ENCODE measurements at regions not wholly inside any gene's neighbourhood (a gene's known extent, or its start where the extent isn't known, plus 50 kb on each side); places are given as distances from the start of the nearest gene placed in this dataset.

GRCh38 chr5:58380655-58381054 is 79.2 kb downstream of the PLK2 start:
- Histone ChIP-seq H3K27me3 (ENCODE audit: control insufficient read depth, insufficient read depth, low read length) (no peaks in the 10 kb centered on the region), H3K4me3 (ENCODE audit: low read depth, low read length) (no peak overlapping the region), H3K36me3 (ENCODE audit: control insufficient read depth, insufficient read depth, low read length) (no peaks in the 10 kb centered on the region)
- TF ChIP-seq, protein P1, sequence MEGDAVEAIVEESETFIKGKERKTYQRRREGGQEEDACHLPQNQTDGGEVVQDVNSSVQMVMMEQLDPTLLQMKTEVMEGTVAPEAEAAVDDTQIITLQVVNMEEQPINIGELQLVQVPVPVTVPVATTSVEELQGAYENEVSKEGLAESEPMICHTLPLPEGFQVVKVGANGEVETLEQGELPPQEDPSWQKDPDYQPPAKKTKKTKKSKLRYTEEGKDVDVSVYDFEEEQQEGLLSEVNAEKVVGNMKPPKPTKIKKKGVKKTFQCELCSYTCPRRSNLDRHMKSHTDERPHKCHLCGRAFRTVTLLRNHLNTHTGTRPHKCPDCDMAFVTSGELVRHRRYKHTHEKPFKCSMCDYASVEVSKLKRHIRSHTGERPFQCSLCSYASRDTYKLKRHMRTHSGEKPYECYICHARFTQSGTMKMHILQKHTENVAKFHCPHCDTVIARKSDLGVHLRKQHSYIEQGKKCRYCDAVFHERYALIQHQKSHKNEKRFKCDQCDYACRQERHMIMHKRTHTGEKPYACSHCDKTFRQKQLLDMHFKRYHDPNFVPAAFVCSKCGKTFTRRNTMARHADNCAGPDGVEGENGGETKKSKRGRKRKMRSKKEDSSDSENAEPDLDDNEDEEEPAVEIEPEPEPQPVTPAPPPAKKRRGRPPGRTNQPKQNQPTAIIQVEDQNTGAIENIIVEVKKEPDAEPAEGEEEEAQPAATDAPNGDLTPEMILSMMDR (IDR thresholded peaks at IDR 0.05; ENCODE audit: insufficient read depth, low read depth, low read length): no peak
- ChIA-PET POLR2A (no interaction called here), CTCF (interaction anchor here (1.6 kb wide), 1 partner anchor 9 kb away, joined by 3 read pairs; no protein-coding TSS in a partner anchor)
- no peak for DNase-seq (ENCODE audit: low read depth)

- ChIA-PET POLR2A (no interaction called here), CTCF (interaction anchor here (1.1 kb wide), 1 partner anchor 15 kb away, joined by 3 read pairs; no protein-coding TSS in a partner anchor)
- no peak overlapping the region for H3K4me3 ChIP-seq (ENCODE audit: low read depth, low read length)
- H3K27me3 ChIP-seq (ENCODE audit: control insufficient read depth, insufficient read depth, low read length): no peaks in the 10 kb centered on the region
- TF ChIP-seq, protein P1 (IDR thresholded peaks at IDR 0.05; ENCODE audit: insufficient read depth, low read depth, low read length): no peak
- DNase-seq (ENCODE audit: low read depth): no peak
- no peaks in the 10 kb centered on the region for H3K36me3 ChIP-seq (ENCODE audit: control insufficient read depth, insufficient read depth, low read length)
These were observed 81.1 kb downstream of the PLK2 start for GRCh38 chr5:58378613-58379390.

DNA sequence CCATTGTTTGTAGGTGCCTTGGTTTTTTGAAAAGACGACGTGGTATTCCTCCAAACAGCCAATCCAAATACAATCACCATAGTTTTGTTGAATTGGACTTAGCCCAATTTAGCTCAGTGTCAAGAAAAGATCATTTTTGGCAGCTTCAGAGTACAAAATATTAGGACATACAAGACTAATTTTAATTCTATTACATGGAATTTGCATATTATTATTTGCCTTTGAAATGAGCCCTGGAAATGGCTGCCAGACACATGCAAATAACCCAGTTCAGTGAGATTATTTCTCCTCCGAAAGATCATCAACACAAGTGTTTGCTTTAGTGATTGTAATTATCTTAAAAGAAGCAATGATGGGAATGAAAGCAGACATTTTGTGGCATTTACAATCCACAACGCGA is 89.3 kb downstream of the PLK2 start:
- POLR2A ChIA-PET: no interaction called here
- CTCF ChIA-PET: interaction anchor here (1.1 to 1.2 kb wide), 4 partner anchors 9 to 60 kb away, joined by 3 read pairs; no protein-coding TSS in a partner anchor
- no peak for DNase-seq (ENCODE audit: low read depth)
- H3K36me3 ChIP-seq (ENCODE audit: control insufficient read depth, insufficient read depth, low read length): no peaks in the 10 kb centered on the region
- no peak overlapping the region for H3K4me3 ChIP-seq (ENCODE audit: low read depth, low read length)
- TF ChIP-seq, protein P1 (IDR thresholded peaks at IDR 0.05; ENCODE audit: insufficient read depth, low read depth, low read length): no peak
- no peaks in the 10 kb centered on the region for H3K27me3 ChIP-seq (ENCODE audit: control insufficient read depth, insufficient read depth, low read length)

GRCh38 chr5:58369513-58370190 is 90.2 kb downstream of the PLK2 start:
- no peak for DNase-seq (ENCODE audit: low read depth)
- CTCF ChIA-PET: no interaction called here
- TF ChIP-seq, protein P1 (IDR thresholded peaks at IDR 0.05; ENCODE audit: insufficient read depth, low read depth, low read length): no peak
- POLR2A ChIA-PET: no interaction called here
- no peak overlapping the region for H3K4me3 ChIP-seq (ENCODE audit: low read depth, low read length)
- H3K36me3 ChIP-seq (ENCODE audit: control insufficient read depth, insufficient read depth, low read length): no peaks in the 10 kb centered on the region
- no peaks in the 10 kb centered on the region for H3K27me3 ChIP-seq (ENCODE audit: control insufficient read depth, insufficient read depth, low read length)

DNA sequence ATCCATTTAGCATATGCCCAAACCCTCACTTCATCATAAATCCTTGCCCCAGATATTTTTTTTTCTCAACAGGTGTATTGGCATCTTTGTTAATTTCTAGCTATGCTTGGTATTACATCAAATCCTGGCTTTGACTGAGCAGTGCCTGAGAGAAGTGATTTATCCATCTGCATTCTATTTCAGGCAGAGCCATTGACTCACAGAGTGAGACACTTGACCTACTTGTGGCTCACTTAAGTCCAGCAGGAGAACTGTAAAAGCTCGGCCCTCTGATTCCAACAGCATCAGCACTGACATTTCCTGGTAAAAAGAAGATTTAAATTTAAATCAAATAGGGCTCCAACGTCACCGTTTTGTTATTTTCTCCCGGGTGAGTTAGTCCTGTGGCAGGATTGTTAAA is 93.4 kb downstream of the PLK2 start:
- ChIA-PET POLR2A (interaction anchor here (0.7 kb wide), 1 partner anchor 94 kb away, joined by 4 read pairs; no protein-coding TSS in a partner anchor), CTCF (interaction anchor here (0.9 kb wide), 1 partner anchor 29 kb away, joined by 3 read pairs; no protein-coding TSS in a partner anchor)
- Histone ChIP-seq H3K4me3 (ENCODE audit: low read depth, low read length) (no peak overlapping the region), H3K36me3 (ENCODE audit: control insufficient read depth, insufficient read depth, low read length) (no peaks in the 10 kb centered on the region), H3K27me3 (ENCODE audit: control insufficient read depth, insufficient read depth, low read length) (no peaks in the 10 kb centered on the region)
- TF ChIP-seq, protein P1 (IDR thresholded peaks at IDR 0.05; ENCODE audit: insufficient read depth, low read depth, low read length): no peak
- DNase-seq (ENCODE audit: low read depth): no peak

All from BJ (cell line).